Caco-2 (cell line): ENCODE measurements at regions not wholly inside any gene's neighbourhood (a gene's known extent, or its start where the extent isn't known, plus 50 kb on each side); places are given as distances from the start of the nearest gene placed in this dataset.

Source experiments
- BruUV-seq: library from RNA; stranded (reverse); fragments of 400-500 nt; replicated peaks from 2 replicates; lab custom pipeline; 2021; lab: Mats Ljungman, UMichigan
- CTCF ChIA-PET: fragments of 300-600 bp; sonication (Branson Sonifier 250); formaldehyde crosslinking; loops from one replicate; lab custom pipeline; 2022; ENCODE audit warnings: antibody characterized with exemption; lab: Charles Lee
- POLR2A ChIA-PET: fragments of 300-600 bp; sonication (Branson Sonifier 250); formaldehyde crosslinking; loops from one replicate; lab custom pipeline; 2022; ENCODE audit warnings: antibody characterized with exemption; lab: Charles Lee
- DNase-seq, 2 experiments: peaks; one replicate each; pipeline versions ENCODE4 v3.0.0 to v3.0.0-alpha.2; 2020 to 2022
- H3K27me3 ChIP-seq: replicated peaks from 2 replicates; pipeline ENCODE4 v1.6.0; 2011; ENCODE audit warnings: low read length; ENCODE audit not compliant: control insufficient read depth, insufficient read depth
- H3K36me3 ChIP-seq: 2 replicates; pipeline ENCODE4 v1.5.1; 2011; ENCODE audit warnings: low read length; ENCODE audit not compliant: control insufficient read depth, insufficient read depth
- H3K4me1 ChIP-seq: fragments of 250-450 bp; sonication (Bioruptor Pico); 2 replicates; pipeline ENCODE4 v1.5.1; 2020; ENCODE audit warnings: mild to moderate bottlenecking
- H3K4me3 ChIP-seq: 2 replicates; pipeline ENCODE4 v1.5.1; 2011; ENCODE audit warnings: low read depth, mild to moderate bottlenecking, control low read depth, low read length
- H3K9me3 ChIP-seq: fragments of 250-450 bp; sonication (Bioruptor Pico); 2 replicates; pipeline ENCODE4 v1.5.1; 2020; ENCODE audit warnings: mild to moderate bottlenecking, moderate library complexity
- H3K27ac Mint-ChIP-seq: one replicate; pipeline ENCODE4 v1.8.0; 2022; ENCODE audit warnings: mixed read lengths; ENCODE audit not compliant: unreplicated experiment
- H3K27me3 Mint-ChIP-seq: one replicate; pipeline ENCODE4 v1.8.0; 2022; ENCODE audit warnings: mixed read lengths; ENCODE audit not compliant: insufficient read depth, unreplicated experiment
- H3K36me3 Mint-ChIP-seq: one replicate; pipeline ENCODE4 v1.8.0; 2022; ENCODE audit warnings: mild to moderate bottlenecking, mixed read lengths; ENCODE audit not compliant: insufficient read depth, unreplicated experiment
- H3K4me1 Mint-ChIP-seq: one replicate; pipeline ENCODE4 v1.8.0; 2022; ENCODE audit warnings: low read depth, mixed read lengths; ENCODE audit not compliant: unreplicated experiment
- H3K4me3 Mint-ChIP-seq: one replicate; pipeline ENCODE4 v1.8.0; 2022; ENCODE audit warnings: mild to moderate bottlenecking, moderate library complexity, mixed read lengths; ENCODE audit not compliant: unreplicated experiment
- H3K9me3 Mint-ChIP-seq: one replicate; pipeline ENCODE4 v1.8.0; 2022; ENCODE audit warnings: mixed read lengths; ENCODE audit not compliant: unreplicated experiment
- intact Hi-C: fragments of 100-400 bp; cut with micrococcal nuclease; formaldehyde crosslinking; loops from one replicate; pipeline ENCODE4 v1.10.0; 2022; ENCODE audit not compliant: unreplicated experiment
- TF ChIP-seq, protein P1 (sequence below), 2 experiments: fragments of 200-600 bp in 1 of 2; IDR thresholded peaks; 1 replicate in 1 of 2; 2 replicates in 1 of 2; pipeline versions ENCODE4 v1.5.1 to v1.8.0; 2011 to 2022; ENCODE audit warnings: antibody characterized with exemption in 1 of 2, control low read depth in 1 of 2, inconsistent platforms in 1 of 2, low read depth in 1 of 2, low read length in 1 of 2, mild to moderate bottlenecking in 1 of 2, moderate library complexity in 1 of 2; ENCODE audit not compliant: insufficient read depth in 1 of 2, severe bottlenecking in 1 of 2, unreplicated experiment in 1 of 2

DNA sequence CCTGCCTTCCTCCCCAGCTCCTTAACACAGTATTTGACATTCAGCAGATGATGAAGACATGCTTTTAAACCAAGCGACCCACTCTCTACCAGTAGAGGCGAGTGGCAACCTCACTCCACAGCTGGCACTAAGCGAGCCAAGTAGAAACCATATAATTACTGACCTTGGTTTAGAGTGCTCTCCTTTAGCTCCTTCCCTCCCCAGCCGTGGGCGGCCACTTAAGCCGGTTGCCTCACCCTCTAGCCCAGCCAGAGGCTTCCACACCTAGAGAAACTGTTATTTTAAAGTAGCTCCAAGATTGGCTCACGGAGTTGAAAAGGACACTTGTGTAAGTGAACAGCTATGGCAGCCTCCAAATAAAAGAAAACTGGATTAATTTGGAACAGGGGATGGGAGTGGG is 109.1 kb upstream of the CRHR1 start:
- POLR2A ChIA-PET, result no interaction called here
- Mint-ChIP-seq H3K27me3 (peaks cover 11% of the 10 kb centered on the region), H3K9me3 (peaks cover 12% of the 10 kb centered on the region), H3K4me1 (no peaks in the 10 kb centered on the region), H3K4me3 (no peak overlapping the region), H3K27ac (no peak overlapping the region), H3K36me3 (no peaks in the 10 kb centered on the region)
- CTCF ChIA-PET, result interaction anchor here (0.6 kb wide), 1 partner anchor 12 kb away, joined by 6 read pairs; no protein-coding TSS in a partner anchor
- no peak for DNase-seq
- no peaks in the 10 kb centered on the region for H3K27me3 ChIP-seq
- H3K4me3 ChIP-seq, result no peak overlapping the region
- H3K9me3 ChIP-seq, result no peaks in the 10 kb centered on the region
- intact Hi-C loops, result no loop called here
- no peaks in the 10 kb centered on the region for H3K4me1 ChIP-seq
- TF ChIP-seq, protein P1, sequence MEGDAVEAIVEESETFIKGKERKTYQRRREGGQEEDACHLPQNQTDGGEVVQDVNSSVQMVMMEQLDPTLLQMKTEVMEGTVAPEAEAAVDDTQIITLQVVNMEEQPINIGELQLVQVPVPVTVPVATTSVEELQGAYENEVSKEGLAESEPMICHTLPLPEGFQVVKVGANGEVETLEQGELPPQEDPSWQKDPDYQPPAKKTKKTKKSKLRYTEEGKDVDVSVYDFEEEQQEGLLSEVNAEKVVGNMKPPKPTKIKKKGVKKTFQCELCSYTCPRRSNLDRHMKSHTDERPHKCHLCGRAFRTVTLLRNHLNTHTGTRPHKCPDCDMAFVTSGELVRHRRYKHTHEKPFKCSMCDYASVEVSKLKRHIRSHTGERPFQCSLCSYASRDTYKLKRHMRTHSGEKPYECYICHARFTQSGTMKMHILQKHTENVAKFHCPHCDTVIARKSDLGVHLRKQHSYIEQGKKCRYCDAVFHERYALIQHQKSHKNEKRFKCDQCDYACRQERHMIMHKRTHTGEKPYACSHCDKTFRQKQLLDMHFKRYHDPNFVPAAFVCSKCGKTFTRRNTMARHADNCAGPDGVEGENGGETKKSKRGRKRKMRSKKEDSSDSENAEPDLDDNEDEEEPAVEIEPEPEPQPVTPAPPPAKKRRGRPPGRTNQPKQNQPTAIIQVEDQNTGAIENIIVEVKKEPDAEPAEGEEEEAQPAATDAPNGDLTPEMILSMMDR (IDR thresholded peaks at IDR 0.05; ENCODE audit: insufficient read depth in 1 of 2, low read depth in 1 of 2, low read length in 1 of 2, severe bottlenecking in 1 of 2, unreplicated experiment in 1 of 2), result no peak
- H3K36me3 ChIP-seq, result no peaks in the 10 kb centered on the region
- BruUV-seq, result no TSS peak

DNA sequence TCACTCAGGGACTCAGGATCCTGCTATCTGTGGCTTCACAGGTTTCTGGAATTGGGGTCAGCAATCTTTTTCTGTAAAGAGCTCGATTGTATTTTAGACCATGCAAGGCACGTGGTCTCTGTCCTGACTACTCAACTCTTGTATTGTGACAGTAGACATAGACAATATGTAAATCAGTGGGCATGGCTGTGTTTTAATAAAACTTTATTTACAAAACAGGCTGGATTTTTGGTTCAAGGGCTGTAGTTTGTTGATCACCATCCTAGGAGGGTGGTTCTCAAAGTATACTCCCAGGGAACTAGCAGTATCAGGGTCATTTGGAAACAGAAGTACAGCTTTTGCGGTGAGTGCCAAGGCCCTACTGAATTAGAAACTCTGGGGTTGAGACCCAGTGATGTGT is 108.2 kb upstream of the CRHR1 start:
- Histone ChIP-seq H3K9me3 (no peaks in the 10 kb centered on the region), H3K36me3 (no peaks in the 10 kb centered on the region), H3K27me3 (no peaks in the 10 kb centered on the region), H3K4me1 (no peaks in the 10 kb centered on the region), H3K4me3 (no peak overlapping the region)
- H3K27ac Mint-ChIP-seq, result no peak overlapping the region
- TF ChIP-seq, protein P1 (IDR thresholded peaks at IDR 0.05; ENCODE audit: insufficient read depth in 1 of 2, low read depth in 1 of 2, low read length in 1 of 2, severe bottlenecking in 1 of 2, unreplicated experiment in 1 of 2), result no peak
- peaks cover 12% of the 10 kb centered on the region for H3K9me3 Mint-ChIP-seq
- no peak for DNase-seq
- peaks cover 14% of the 10 kb centered on the region for H3K27me3 Mint-ChIP-seq
- POLR2A ChIA-PET, result no interaction called here
- CTCF ChIA-PET, result no interaction called here
- no peaks in the 10 kb centered on the region for H3K4me1 Mint-ChIP-seq
- no peaks in the 10 kb centered on the region for H3K36me3 Mint-ChIP-seq
- intact Hi-C loops, result no loop called here
- no peak overlapping the region for H3K4me3 Mint-ChIP-seq
- BruUV-seq, result no TSS peak

DNA sequence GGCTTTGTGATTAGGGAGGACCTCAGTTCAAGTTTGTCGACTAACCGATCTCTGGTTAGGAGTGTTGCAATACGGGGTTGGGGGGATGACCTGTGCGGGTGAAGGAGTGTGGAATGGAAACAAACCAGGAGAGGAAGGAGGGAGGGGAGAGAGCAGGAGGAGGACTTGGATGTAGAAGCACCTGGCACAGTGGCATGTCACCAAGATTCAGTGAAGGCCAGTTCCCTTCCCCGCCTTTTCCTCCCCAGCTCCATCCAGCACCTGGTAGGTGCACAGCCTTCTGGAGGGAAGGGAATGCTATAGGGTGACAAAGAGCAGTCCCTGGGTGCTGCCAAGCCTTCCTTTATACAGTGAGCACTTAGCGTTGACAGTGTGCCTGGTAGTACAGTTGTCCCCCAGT is 107.4 kb upstream of the CRHR1 start:
- TF ChIP-seq, protein P1 (IDR thresholded peaks at IDR 0.05; ENCODE audit: insufficient read depth in 1 of 2, low read depth in 1 of 2, low read length in 1 of 2, severe bottlenecking in 1 of 2, unreplicated experiment in 1 of 2), result no peak
- Mint-ChIP-seq H3K9me3 (peaks cover 12% of the 10 kb centered on the region), H3K27ac (no peak overlapping the region), H3K4me3 (no peak overlapping the region), H3K4me1 (no peaks in the 10 kb centered on the region), H3K27me3 (peaks cover 18% of the 10 kb centered on the region), H3K36me3 (no peaks in the 10 kb centered on the region)
- Histone ChIP-seq H3K4me3 (no peak overlapping the region), H3K9me3 (no peaks in the 10 kb centered on the region), H3K36me3 (no peaks in the 10 kb centered on the region), H3K27me3 (no peaks in the 10 kb centered on the region), H3K4me1 (no peaks in the 10 kb centered on the region)
- DNase-seq, result no peak
- BruUV-seq, result no TSS peak
- intact Hi-C loops, result no loop called here
- ChIA-PET POLR2A (no interaction called here), CTCF (no interaction called here)
